WERI-Rb-1 (cell line): ENCODE measurements at regions not wholly inside any gene's neighbourhood (a gene's known extent, or its start where the extent isn't known, plus 50 kb on each side); places are given as distances from the start of the nearest gene placed in this dataset.

ENCODE experiments used
- DNase-seq: peaks from one replicate; pipeline ENCODE4 v3.0.0-alpha.2; 2020
- H3K27ac ChIP-seq: fragments of 250-450 bp; sonication (Bioruptor Pico); 2 replicates; pipeline ENCODE4 v1.5.1; 2020; ENCODE audit warnings: mild to moderate bottlenecking, moderate library complexity
- H3K27me3 ChIP-seq: fragments of 250-450 bp; sonication (Bioruptor Pico); 2 replicates; pipeline ENCODE4 v1.5.1; 2021; ENCODE audit warnings: mild to moderate bottlenecking, low read depth, moderate library complexity; ENCODE audit not compliant: insufficient read depth, severe bottlenecking
- H3K36me3 ChIP-seq: fragments of 250-450 bp; sonication (Bioruptor Pico); 2 replicates; pipeline ENCODE4 v1.5.1; 2020; ENCODE audit warnings: mild to moderate bottlenecking, moderate library complexity
- H3K4me3 ChIP-seq: 2 replicates; pipeline ENCODE4 v1.5.1; 2011; ENCODE audit warnings: low read depth, mild to moderate bottlenecking, control low read depth, low read length
- H3K9me3 ChIP-seq: fragments of 250-450 bp; sonication (Bioruptor Pico); 2 replicates; pipeline ENCODE4 v1.5.1; 2021; ENCODE audit warnings: mild to moderate bottlenecking, moderate library complexity; ENCODE audit not compliant: severe bottlenecking
- TF ChIP-seq, protein P1 (sequence below): IDR thresholded peaks from 2 replicates; pipeline ENCODE4 v1.5.1; 2011; ENCODE audit warnings: low read depth, mild to moderate bottlenecking, control low read depth, inconsistent platforms, low read length

DNA sequence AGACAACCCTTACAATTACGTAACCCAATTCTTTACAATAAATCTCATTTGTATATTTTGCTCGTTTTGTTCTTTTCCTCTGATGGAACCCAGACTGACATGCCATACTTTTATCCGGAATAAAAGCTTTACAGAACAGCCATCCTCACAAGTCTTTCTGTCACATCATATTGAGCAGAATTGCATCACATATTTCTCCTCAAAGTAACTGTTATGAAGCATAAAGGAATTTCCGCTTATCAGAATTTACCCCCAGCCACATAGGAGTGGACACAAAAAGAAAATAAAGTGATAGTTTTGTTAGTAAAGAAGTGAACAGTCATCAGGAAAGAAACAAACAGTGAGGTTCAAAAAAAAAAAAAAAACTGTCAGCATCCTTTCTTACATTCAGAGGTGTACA, 539.5 kb upstream of the LUZP2 start:
- Histone ChIP-seq H3K9me3 (no peaks in the 10 kb centered on the region), H3K36me3 (no peaks in the 10 kb centered on the region), H3K27me3 (peaks cover 5% of the 10 kb centered on the region), H3K4me3 (no peak overlapping the region), H3K27ac (no peak overlapping the region)
- DNase-seq: no peak
- TF ChIP-seq, protein P1, sequence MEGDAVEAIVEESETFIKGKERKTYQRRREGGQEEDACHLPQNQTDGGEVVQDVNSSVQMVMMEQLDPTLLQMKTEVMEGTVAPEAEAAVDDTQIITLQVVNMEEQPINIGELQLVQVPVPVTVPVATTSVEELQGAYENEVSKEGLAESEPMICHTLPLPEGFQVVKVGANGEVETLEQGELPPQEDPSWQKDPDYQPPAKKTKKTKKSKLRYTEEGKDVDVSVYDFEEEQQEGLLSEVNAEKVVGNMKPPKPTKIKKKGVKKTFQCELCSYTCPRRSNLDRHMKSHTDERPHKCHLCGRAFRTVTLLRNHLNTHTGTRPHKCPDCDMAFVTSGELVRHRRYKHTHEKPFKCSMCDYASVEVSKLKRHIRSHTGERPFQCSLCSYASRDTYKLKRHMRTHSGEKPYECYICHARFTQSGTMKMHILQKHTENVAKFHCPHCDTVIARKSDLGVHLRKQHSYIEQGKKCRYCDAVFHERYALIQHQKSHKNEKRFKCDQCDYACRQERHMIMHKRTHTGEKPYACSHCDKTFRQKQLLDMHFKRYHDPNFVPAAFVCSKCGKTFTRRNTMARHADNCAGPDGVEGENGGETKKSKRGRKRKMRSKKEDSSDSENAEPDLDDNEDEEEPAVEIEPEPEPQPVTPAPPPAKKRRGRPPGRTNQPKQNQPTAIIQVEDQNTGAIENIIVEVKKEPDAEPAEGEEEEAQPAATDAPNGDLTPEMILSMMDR: no peak

GRCh38 chr11:23959462-23959861, 537.4 kb upstream of the LUZP2 start:
- H3K4me3 ChIP-seq: no peak overlapping the region
- TF ChIP-seq, protein P1: no peak
- no peak for DNase-seq
- H3K36me3 ChIP-seq: no peaks in the 10 kb centered on the region
- H3K9me3 ChIP-seq: no peaks in the 10 kb centered on the region
- H3K27ac ChIP-seq: no peak overlapping the region
- peaks cover 5% of the 10 kb centered on the region for H3K27me3 ChIP-seq

DNA sequence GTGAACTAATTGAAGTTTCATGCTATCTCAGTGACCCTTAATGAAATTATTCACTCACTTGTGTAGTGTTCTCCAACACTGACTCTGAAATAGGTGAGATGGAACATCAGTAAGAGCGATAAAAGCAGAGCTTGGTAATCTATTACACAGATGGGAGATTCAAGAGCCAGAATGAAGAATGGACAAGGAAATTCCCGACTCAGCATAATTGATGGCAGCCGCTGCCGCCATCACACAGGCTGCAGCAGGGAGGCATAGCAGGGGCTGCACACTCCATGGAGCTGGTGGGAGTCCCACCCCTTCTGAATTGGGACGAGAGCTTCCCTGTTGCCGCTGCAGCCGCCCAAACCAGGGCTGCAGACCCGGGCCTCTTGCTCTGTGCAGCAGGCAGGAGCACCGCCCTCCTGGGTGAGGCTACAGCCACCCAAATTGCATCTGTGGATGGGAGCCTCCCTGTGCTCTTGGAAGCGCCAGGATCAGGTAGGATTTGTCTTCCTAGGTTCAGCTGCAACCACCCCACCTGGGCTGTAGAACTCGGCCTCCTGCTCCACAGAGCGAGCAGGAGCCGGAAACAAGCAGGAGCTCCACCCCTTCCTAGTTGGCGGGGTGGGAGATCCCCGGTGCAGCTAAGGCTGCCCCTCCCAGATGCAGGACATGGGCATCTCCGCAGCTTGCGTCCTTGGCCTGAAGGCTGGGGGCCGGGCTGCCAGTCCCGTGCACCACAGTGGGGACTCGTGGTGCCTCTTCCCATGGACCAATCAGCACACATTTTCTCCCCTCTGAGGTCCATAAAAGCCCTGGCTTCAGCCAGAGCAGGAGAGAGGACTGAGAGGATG, 535.1 kb upstream of the LUZP2 start:
- DNase-seq: no peak
- TF ChIP-seq, protein P1: no peak
- Histone ChIP-seq H3K27me3 (peaks cover 5% of the 10 kb centered on the region), H3K27ac (no peak overlapping the region), H3K4me3 (no peak overlapping the region), H3K9me3 (no peaks in the 10 kb centered on the region), H3K36me3 (no peaks in the 10 kb centered on the region)

DNA sequence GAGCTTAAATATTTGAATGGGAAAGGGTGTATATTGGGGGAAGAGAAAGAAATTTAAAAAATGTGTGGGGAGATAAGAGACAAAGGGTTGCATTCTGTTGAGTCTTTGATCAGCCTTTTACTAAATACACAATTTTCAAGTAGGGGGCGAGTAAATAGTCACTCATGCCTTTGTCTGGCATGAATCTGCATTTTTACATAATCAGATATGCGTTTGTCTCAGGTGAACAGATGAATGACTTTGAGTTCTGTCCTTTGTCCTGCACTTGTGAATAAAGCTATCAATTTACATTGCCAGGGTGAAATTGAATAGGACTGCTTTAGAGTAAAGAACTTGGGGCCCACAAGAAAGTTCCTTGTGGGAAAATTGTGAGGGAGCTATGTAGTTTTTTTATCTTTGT, 523.6 kb upstream of the LUZP2 start:
- Histone ChIP-seq H3K36me3 (no peaks in the 10 kb centered on the region), H3K27me3 (no peaks in the 10 kb centered on the region), H3K27ac (no peak overlapping the region), H3K4me3 (no peak overlapping the region), H3K9me3 (no peaks in the 10 kb centered on the region)
- no peak for DNase-seq
- TF ChIP-seq, protein P1: no peak

DNA sequence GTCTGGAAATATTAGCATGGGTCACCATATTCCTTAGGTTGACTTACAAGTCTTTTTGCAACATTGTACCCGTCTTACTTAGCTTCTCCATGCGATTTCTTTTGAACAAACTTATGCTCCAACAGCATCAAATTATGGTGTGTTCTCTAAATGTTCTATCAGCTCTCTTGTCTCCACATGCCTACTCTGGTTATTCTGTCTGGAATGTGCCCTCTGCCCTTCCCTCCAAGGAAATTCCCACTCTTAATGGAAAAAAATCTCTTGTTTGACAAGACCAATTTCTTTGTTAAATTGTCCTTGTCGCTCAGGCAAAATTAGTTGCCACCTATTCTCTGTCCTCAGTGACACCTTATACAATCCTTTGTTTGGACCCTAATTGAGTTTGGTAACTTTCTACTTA, 522.8 kb upstream of the LUZP2 start:
- DNase-seq: no peak
- Histone ChIP-seq H3K36me3 (no peaks in the 10 kb centered on the region), H3K9me3 (no peaks in the 10 kb centered on the region), H3K4me3 (no peak overlapping the region), H3K27me3 (no peaks in the 10 kb centered on the region), H3K27ac (no peak overlapping the region)
- TF ChIP-seq, protein P1: no peak

GRCh38 chr11:23974601-23975000, 522.3 kb upstream of the LUZP2 start:
- Histone ChIP-seq H3K4me3 (no peak overlapping the region), H3K36me3 (no peaks in the 10 kb centered on the region), H3K27ac (no peak overlapping the region), H3K9me3 (no peaks in the 10 kb centered on the region), H3K27me3 (no peaks in the 10 kb centered on the region)
- TF ChIP-seq, protein P1: no peak
- DNase-seq: no peak
